ENCODE measurements at regions not wholly inside any gene's neighbourhood (a gene's known extent, or its start where the extent isn't known, plus 50 kb on each side); places are given as distances from the start of the nearest gene placed in this dataset.

DNA sequence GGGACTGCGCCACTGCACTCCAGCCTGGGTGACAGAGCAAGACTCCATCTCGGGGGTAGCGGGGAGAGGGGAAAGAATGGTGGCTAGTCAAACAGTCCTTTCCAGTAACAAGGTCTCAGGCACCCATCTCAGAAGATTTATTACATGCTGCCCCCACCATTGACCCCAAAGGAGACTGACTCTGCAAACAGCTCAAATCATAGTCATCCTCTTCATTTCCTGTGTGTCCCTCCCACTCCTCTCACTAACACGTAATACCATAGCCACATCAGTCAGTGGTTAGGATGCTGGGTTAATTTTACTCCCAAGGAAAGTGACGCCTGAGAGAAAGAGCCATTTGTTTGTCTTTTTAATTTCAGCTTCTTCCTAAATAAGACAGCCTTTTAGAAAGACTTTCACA lies 56.6 kb upstream of the BET1 start:
- TF ChIP-seq EZH2 (IDR thresholded peaks at IDR 0.05; ENCODE audit: low read depth) = no peak
- TF ChIP-seq, protein P1, sequence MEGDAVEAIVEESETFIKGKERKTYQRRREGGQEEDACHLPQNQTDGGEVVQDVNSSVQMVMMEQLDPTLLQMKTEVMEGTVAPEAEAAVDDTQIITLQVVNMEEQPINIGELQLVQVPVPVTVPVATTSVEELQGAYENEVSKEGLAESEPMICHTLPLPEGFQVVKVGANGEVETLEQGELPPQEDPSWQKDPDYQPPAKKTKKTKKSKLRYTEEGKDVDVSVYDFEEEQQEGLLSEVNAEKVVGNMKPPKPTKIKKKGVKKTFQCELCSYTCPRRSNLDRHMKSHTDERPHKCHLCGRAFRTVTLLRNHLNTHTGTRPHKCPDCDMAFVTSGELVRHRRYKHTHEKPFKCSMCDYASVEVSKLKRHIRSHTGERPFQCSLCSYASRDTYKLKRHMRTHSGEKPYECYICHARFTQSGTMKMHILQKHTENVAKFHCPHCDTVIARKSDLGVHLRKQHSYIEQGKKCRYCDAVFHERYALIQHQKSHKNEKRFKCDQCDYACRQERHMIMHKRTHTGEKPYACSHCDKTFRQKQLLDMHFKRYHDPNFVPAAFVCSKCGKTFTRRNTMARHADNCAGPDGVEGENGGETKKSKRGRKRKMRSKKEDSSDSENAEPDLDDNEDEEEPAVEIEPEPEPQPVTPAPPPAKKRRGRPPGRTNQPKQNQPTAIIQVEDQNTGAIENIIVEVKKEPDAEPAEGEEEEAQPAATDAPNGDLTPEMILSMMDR (conservative IDR thresholded peaks at IDR 0.05) = no peak
